Spleen (tissue), 11 donors: ENCODE measurements at regions not wholly inside any gene's neighbourhood (a gene's known extent, or its start where the extent isn't known, plus 50 kb on each side); places are given as distances from the start of the nearest gene placed in this dataset.

Experiments used
- DNase-seq: peaks from one replicate; pipeline ENCODE4 v3.0.0-alpha.2; 2020
- H3K27ac ChIP-seq, 8 donors: fragments of 200-600 bp; sonication (generic) in 7 of 8; 1 replicate in 4 of 8; 2 replicates in 4 of 8; pipeline versions ENCODE4 v1.5.0 to v1.8.0; 2016 to 2021; ENCODE audit warnings: inconsistent platforms in 4 of 8, mild to moderate bottlenecking in 4 of 8, moderate library complexity in 1 of 8
- H3K27me3 ChIP-seq, 7 donors: fragments of 200-600 bp; sonication (generic) in 6 of 7; replicated peaks in 1 of 7; 1 replicate in 4 of 7; 2 replicates in 3 of 7; pipeline versions ENCODE4 v1.5.0 to v1.8.0; 2016 to 2021; ENCODE audit warnings: inconsistent platforms in 3 of 7, mild to moderate bottlenecking in 1 of 7
- H3K36me3 ChIP-seq, 6 donors: fragments of 200-600 bp; sonication (generic) in 5 of 6; 1 replicate in 4 of 6; 2 replicates in 2 of 6; pipeline versions ENCODE4 v1.5.0 to v1.8.0; 2016 to 2021; ENCODE audit warnings: inconsistent platforms in 2 of 6
- H3K4me1 ChIP-seq, 6 donors: fragments of 200-600 bp; sonication (generic) in 5 of 6; 1 replicate in 3 of 6; 2 replicates in 3 of 6; pipeline versions ENCODE4 v1.5.0 to v1.8.0; 2016 to 2021; ENCODE audit warnings: inconsistent platforms in 3 of 6
- H3K4me3 ChIP-seq, 8 donors: fragments of 200-600 bp; sonication (generic) in 7 of 8; 1 replicate in 4 of 8; 2 replicates in 4 of 8; pipeline versions ENCODE4 v1.5.0 to v1.8.0; 2016 to 2021; ENCODE audit warnings: inconsistent platforms in 4 of 8, mild to moderate bottlenecking in 4 of 8, moderate library complexity in 2 of 8
- H3K9me3 ChIP-seq, 8 donors: fragments of 200-600 bp; sonication (generic) in 7 of 8; 1 replicate in 4 of 8; 2 replicates in 4 of 8; pipeline versions ENCODE4 v1.5.0 to v1.8.0; 2016 to 2021; ENCODE audit warnings: inconsistent platforms in 4 of 8
- CTCF ChIP-seq, 11 experiments: fragments of 200-600 bp in 7 of 11; fragments of 450-650 bp in 4 of 11; sonication (generic) in 4 of 11; IDR thresholded peaks in 8 of 11; conservative IDR thresholded peaks in 3 of 11; 1 replicate in 7 of 11; 2 replicates in 4 of 11; pipeline versions ENCODE4 v1.4.0 to v1.8.0; 2016 to 2021; ENCODE audit warnings: antibody characterized with exemption in 11 of 11, inconsistent platforms in 4 of 11, mild to moderate bottlenecking in 1 of 11
- POLR2A ChIP-seq, 3 donors: fragments of 450-650 bp; IDR thresholded peaks; one replicate each; pipeline ENCODE4 v1.5.1; 2017; ENCODE audit warnings: antibody characterized with exemption in 3 of 3, mild to moderate bottlenecking in 1 of 3
- POLR2AphosphoS5 ChIP-seq, 3 donors: sonication (generic); formaldehyde crosslinking; IDR thresholded peaks; one replicate each; pipeline ENCODE4 v1.5.1; 2017; ENCODE audit warnings: antibody characterized with exemption in 3 of 3
- WGBS, 5 donors: extraction: QIAGEN DNeasy Blood & Tissue Kit in 3 of 5; methylation state at CpG; one replicate each; pipeline versions ENCODE4 v1.1.5 to v1.1.7; 2013 to 2018; 5-methylcytosine and 5-hydroxymethylcytosine counted together
- intact Hi-C: fragments of 100-400 bp; cut with DNase I; formaldehyde crosslinking; loops from one replicate; pipeline ENCODE4 v1.15.0; 2023; ENCODE audit warnings: low total_unique reads
- donor health status: healthy with polysubstance abuse.
- donor health status: DM: no; HTN: no; CAD: no; lungs with moderate emphysema.
- donor health status: DM: no; HTN: no; CAD: no.
- donor health status: Bipolar disorder and iron deficiency.
- donor health status: healthy.
- donor health status: DM: no; HTN: no; CAD: no.
- donor health status: DM: yes; HTN: yes; CAD: no.

GRCh38 chr3:24726423-24726822 lies 231.8 kb upstream of the THRB start:
- DNase-seq = no peak
- Histone ChIP-seq H3K9me3 (no peaks in the 10 kb centered on the region), H3K36me3 (no peaks in the 10 kb centered on the region), H3K4me1 (no peaks in the 10 kb centered on the region), H3K27ac (no peak overlapping the region), H3K4me3 (no peak overlapping the region), H3K27me3 (no peaks in the 10 kb centered on the region)
- intact Hi-C loops = no loop called here
- 80 to 93% (median 88%) methylated on average over 2 of the region's 2 CpGs for WGBS, 5 donors
- TF ChIP-seq POLR2A (IDR thresholded peaks at IDR 0.05) (no peak), POLR2AphosphoS5 (IDR thresholded peaks at IDR 0.05) (no peak), CTCF (IDR thresholded peaks at IDR 0.05 in 8 of 11, conservative IDR thresholded peaks at IDR 0.05 in 3 of 11) (no peak)

GRCh38 chr3:24730173-24730572 lies 235.5 kb upstream of the THRB start:
- 82 to 93% (median 85%) methylated on average over 1 of the region's 1 CpG for WGBS, 5 donors
- no peak overlapping the region for H3K27ac ChIP-seq
- no peak for DNase-seq
- H3K36me3 ChIP-seq = no peaks in the 10 kb centered on the region
- intact Hi-C loops = no loop called here
- peaks cover 0 to 9% (median 5%) of the 10 kb centered on the region in 8 donors for H3K9me3 ChIP-seq
- no peaks in the 10 kb centered on the region for H3K4me1 ChIP-seq
- H3K4me3 ChIP-seq = no peak overlapping the region
- no peak for TF ChIP-seq POLR2AphosphoS5 (IDR thresholded peaks at IDR 0.05)
- TF ChIP-seq CTCF (IDR thresholded peaks at IDR 0.05 in 8 of 11, conservative IDR thresholded peaks at IDR 0.05 in 3 of 11) = no peak
- TF ChIP-seq POLR2A (IDR thresholded peaks at IDR 0.05) = no peak
- no peaks in the 10 kb centered on the region for H3K27me3 ChIP-seq

GRCh38 chr3:24734019-24734418 lies 239.4 kb upstream of the THRB start:
- no peak for DNase-seq
- TF ChIP-seq CTCF (IDR thresholded peaks at IDR 0.05 in 8 of 11, conservative IDR thresholded peaks at IDR 0.05 in 3 of 11) (no peak), POLR2AphosphoS5 (IDR thresholded peaks at IDR 0.05) (no peak), POLR2A (IDR thresholded peaks at IDR 0.05) (no peak)
- Histone ChIP-seq H3K9me3 (peaks cover 0 to 9% (median 5%) of the 10 kb centered on the region in 8 donors), H3K4me3 (no peak overlapping the region), H3K27me3 (no peaks in the 10 kb centered on the region), H3K36me3 (no peaks in the 10 kb centered on the region), H3K27ac (no peak overlapping the region), H3K4me1 (no peaks in the 10 kb centered on the region)
- intact Hi-C loops = no loop called here

GRCh38 chr3:24736701-24737100 lies 242.1 kb upstream of the THRB start:
- Histone ChIP-seq H3K27me3 (no peaks in the 10 kb centered on the region), H3K27ac (no peak overlapping the region), H3K36me3 (no peaks in the 10 kb centered on the region), H3K9me3 (peaks cover 0 to 9% (median 5%) of the 10 kb centered on the region in 8 donors), H3K4me1 (no peaks in the 10 kb centered on the region), H3K4me3 (no peak overlapping the region)
- intact Hi-C loops = no loop called here
- TF ChIP-seq CTCF (IDR thresholded peaks at IDR 0.05 in 8 of 11, conservative IDR thresholded peaks at IDR 0.05 in 3 of 11) (no peak), POLR2AphosphoS5 (IDR thresholded peaks at IDR 0.05) (no peak), POLR2A (IDR thresholded peaks at IDR 0.05) (no peak)
- DNase-seq = no peak
- 64 to 80% (median 69%) methylated on average over 3 of the region's 3 CpGs for WGBS, 5 donors
